Endothelial cell of umbilical vein (primary cell): ENCODE measurements at regions not wholly inside any gene's neighbourhood (a gene's known extent, or its start where the extent isn't known, plus 50 kb on each side); places are given as distances from the start of the nearest gene placed in this dataset.

Experiments
- BruUV-seq: library from RNA; stranded (reverse); fragments of 400-500 nt; replicated peaks from 2 replicates; lab custom pipeline; 2021; lab: Mats Ljungman, UMichigan
- CTCF ChIA-PET: fragments of 300-600, 350-600 bp; sonication (Branson Sonifier 250); formaldehyde crosslinking; loops from one replicate; lab custom pipeline; 2021; ENCODE audit warnings: antibody characterized with exemption, inconsistent platforms; lab: Charles Lee
- POLR2A ChIA-PET: fragments of 300-600, 350-600 bp; sonication (Branson Sonifier 250); formaldehyde crosslinking; loops from one replicate; lab custom pipeline; 2021; ENCODE audit warnings: antibody characterized with exemption, inconsistent platforms; lab: Charles Lee
- DNase-seq: peaks from one replicate; pipeline ENCODE4 v3.0.0-alpha.2; 2011; ENCODE audit warnings: low read depth, low spot score
- FAIRE-seq: peaks from 2 replicates; lab custom pipeline; 2011; peaks lifted over from hg19 to GRCh38; lab: Jason Lieb, UNC
- H2AFZ ChIP-seq: 2 replicates; pipeline ENCODE4 v1.6.0; 2012; ENCODE audit warnings: low read depth, low read length, control low read depth, inconsistent platforms
- H3K27ac ChIP-seq: 2 replicates; pipeline ENCODE4 v1.5.1; 2011; ENCODE audit warnings: low read depth, mild to moderate bottlenecking, control low read depth, low read length, moderate library complexity; ENCODE audit not compliant: insufficient read depth
- H3K27me3 ChIP-seq, 2 experiments: 2 replicates each; pipeline versions ENCODE4 v1.6.0 to v1.6.1; 2011; ENCODE audit warnings: low read length in 2 of 2, mixed read lengths in 1 of 2; ENCODE audit not compliant: control insufficient read depth in 2 of 2, insufficient read depth in 2 of 2
- H3K36me3 ChIP-seq, 2 experiments: 2 replicates in 1 of 2; 3 replicates in 1 of 2; pipeline ENCODE4 v1.5.1; 2011; ENCODE audit warnings: low read length in 2 of 2, mild to moderate bottlenecking in 1 of 2, moderate library complexity in 1 of 2; ENCODE audit not compliant: control insufficient read depth in 2 of 2, insufficient read depth in 2 of 2; ENCODE audit errors: extremely low read depth in 1 of 2
- H3K4me1 ChIP-seq: 3 replicates; pipeline ENCODE4 v1.5.1; 2011; ENCODE audit warnings: mild to moderate bottlenecking, low read length; ENCODE audit not compliant: control insufficient read depth, insufficient read depth; ENCODE audit errors: extremely low read depth
- H3K4me2 ChIP-seq: 2 replicates; pipeline ENCODE4 v1.6.1; 2011; ENCODE audit warnings: low read length, control low read depth, mixed read lengths; ENCODE audit not compliant: insufficient read depth
- H3K4me3 ChIP-seq, 3 experiments: fragments of 200-600 bp in 1 of 3; sonication (generic), shearing (Covaris generic) in 1 of 3; replicated peaks in 1 of 3; 2 replicates each; pipeline ENCODE4 v1.5.1; 2011 to 2016; ENCODE audit warnings: control low read depth in 3 of 3, low read length in 3 of 3, mild to moderate bottlenecking in 2 of 3, inconsistent platforms in 1 of 3, low read depth in 1 of 3, moderate library complexity in 1 of 3; ENCODE audit not compliant: insufficient read depth in 1 of 3
- H3K79me2 ChIP-seq: 2 replicates; pipeline ENCODE4 v1.6.0; 2012; ENCODE audit warnings: low read length, inconsistent platforms; ENCODE audit not compliant: control insufficient read depth, insufficient read depth
- H3K9ac ChIP-seq: replicated peaks from 2 replicates; pipeline ENCODE3; 2011; ENCODE audit warnings: low read length, control low read depth; ENCODE audit not compliant: insufficient read depth; ENCODE audit errors: extremely low read depth
- H3K9me1 ChIP-seq: replicated peaks from 3 replicates; pipeline ENCODE4 v1.6.0; 2011; ENCODE audit warnings: mild to moderate bottlenecking, low read length; ENCODE audit not compliant: control insufficient read depth, insufficient read depth; ENCODE audit errors: extremely low read depth
- H3K9me3 ChIP-seq: replicated peaks from 2 replicates; pipeline ENCODE4 v1.5.1; 2012; ENCODE audit warnings: low read length, inconsistent platforms; ENCODE audit not compliant: control insufficient read depth, insufficient read depth
- H4K20me1 ChIP-seq: replicated peaks from 2 replicates; pipeline ENCODE3; 2011; ENCODE audit warnings: mild to moderate bottlenecking, low read length; ENCODE audit not compliant: control insufficient read depth, insufficient read depth; ENCODE audit errors: extremely low read depth
- EZH2 ChIP-seq: IDR thresholded peaks from 2 replicates; pipeline ENCODE4 v1.6.1; 2012; ENCODE audit warnings: borderline replicate concordance, low read depth, mild to moderate bottlenecking, moderate library complexity, low read length, inconsistent platforms; ENCODE audit not compliant: severe bottlenecking
- GATA2 ChIP-seq: IDR thresholded peaks from 2 replicates; pipeline ENCODE4 v1.7.0; 2011; ENCODE audit warnings: low read depth, mild to moderate bottlenecking, moderate library complexity, mixed read lengths, low read length; ENCODE audit not compliant: insufficient read length, insufficient read depth
- MYC ChIP-seq: IDR thresholded peaks from one replicate; pipeline ENCODE4 v1.6.1; 2011; ENCODE audit warnings: mild to moderate bottlenecking, low read depth, low read length
- POLR2A ChIP-seq: IDR thresholded peaks from 2 replicates; pipeline ENCODE4 v1.6.1; 2012; ENCODE audit warnings: low read depth, mild to moderate bottlenecking, control low read depth, low read length
- dilution Hi-C: fragments of 300-500 bp; cut with MboI; formaldehyde crosslinking; loops from one replicate; pipeline ENCODE4 v1.15.0; 2019; ENCODE audit warnings: low sequenced_read_pairs; ENCODE audit not compliant: extremely low pct_ligation_motif_present
- intact Hi-C: fragments of 100-400 bp; cut with micrococcal nuclease; formaldehyde crosslinking; loops from one replicate; pipeline ENCODE4 v1.10.0; 2022
- TF ChIP-seq, protein P1 (sequence below), 2 donors: IDR thresholded peaks; 1 replicate in 1 of 2; 2 replicates in 1 of 2; pipeline ENCODE4 v1.5.1; 2011; ENCODE audit warnings: low read length in 2 of 2, mild to moderate bottlenecking in 2 of 2, moderate library complexity in 2 of 2, control low read depth in 1 of 2, inconsistent platforms in 1 of 2, low read depth in 1 of 2; ENCODE audit not compliant: insufficient read depth in 1 of 2; ENCODE audit errors: extremely low read depth in 1 of 2
- TF ChIP-seq, protein P2 (sequence below): IDR thresholded peaks from 2 replicates; pipeline ENCODE4 v1.6.1; 2011; ENCODE audit not compliant: insufficient read depth, insufficient read length

DNA sequence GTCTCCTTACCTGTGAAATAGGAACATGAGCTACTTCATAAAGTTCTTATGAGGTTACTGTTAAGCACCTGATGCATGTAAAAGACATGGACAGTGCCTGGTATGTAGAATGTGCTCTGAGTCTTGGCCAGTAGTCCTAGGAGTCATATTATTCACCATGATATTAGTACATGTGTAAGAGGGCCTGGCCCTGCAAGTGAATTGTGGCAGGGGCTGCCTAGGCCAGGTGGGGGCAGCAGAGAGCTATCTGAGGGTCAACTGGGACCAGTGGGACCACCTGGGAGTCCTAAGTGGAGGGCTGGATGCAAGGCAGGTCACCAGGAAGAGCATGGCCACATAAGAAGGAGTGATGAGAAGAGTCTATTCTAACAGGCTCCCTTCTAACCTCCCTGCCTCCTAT lies 529.5 kb downstream of the SOX6 start:
- Histone ChIP-seq H3K79me2 (no peaks in the 10 kb centered on the region), H3K4me1 (peaks cover 18% of the 10 kb centered on the region), H3K9me3 (no peaks in the 10 kb centered on the region), H3K36me3 (no peaks in the 10 kb centered on the region), H3K4me2 (no peak overlapping the region), H3K9me1 (no peaks in the 10 kb centered on the region), H2AFZ (no peak overlapping the region), H3K4me3 (no peak overlapping the region), H3K9ac (no peak overlapping the region), H4K20me1 (no peaks in the 10 kb centered on the region), H3K27ac (no peak overlapping the region), H3K27me3 (no peaks in the 10 kb centered on the region)
- POLR2A ChIA-PET, result no interaction called here
- dilution Hi-C loops (no loop called here), intact Hi-C loops (loop anchor here (1.0 kb wide), 2 partner anchors 779 to 786 kb away; no protein-coding TSS in a partner anchor)
- no peak for FAIRE-seq
- BruUV-seq, result no TSS peak
- TF ChIP-seq POLR2A, result no peak
- TF ChIP-seq, protein P1, sequence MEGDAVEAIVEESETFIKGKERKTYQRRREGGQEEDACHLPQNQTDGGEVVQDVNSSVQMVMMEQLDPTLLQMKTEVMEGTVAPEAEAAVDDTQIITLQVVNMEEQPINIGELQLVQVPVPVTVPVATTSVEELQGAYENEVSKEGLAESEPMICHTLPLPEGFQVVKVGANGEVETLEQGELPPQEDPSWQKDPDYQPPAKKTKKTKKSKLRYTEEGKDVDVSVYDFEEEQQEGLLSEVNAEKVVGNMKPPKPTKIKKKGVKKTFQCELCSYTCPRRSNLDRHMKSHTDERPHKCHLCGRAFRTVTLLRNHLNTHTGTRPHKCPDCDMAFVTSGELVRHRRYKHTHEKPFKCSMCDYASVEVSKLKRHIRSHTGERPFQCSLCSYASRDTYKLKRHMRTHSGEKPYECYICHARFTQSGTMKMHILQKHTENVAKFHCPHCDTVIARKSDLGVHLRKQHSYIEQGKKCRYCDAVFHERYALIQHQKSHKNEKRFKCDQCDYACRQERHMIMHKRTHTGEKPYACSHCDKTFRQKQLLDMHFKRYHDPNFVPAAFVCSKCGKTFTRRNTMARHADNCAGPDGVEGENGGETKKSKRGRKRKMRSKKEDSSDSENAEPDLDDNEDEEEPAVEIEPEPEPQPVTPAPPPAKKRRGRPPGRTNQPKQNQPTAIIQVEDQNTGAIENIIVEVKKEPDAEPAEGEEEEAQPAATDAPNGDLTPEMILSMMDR (IDR thresholded peaks at IDR 0.05; ENCODE audit: extremely low read depth in 1 of 2, insufficient read depth in 1 of 2, low read depth in 1 of 2, low read length in 2 of 2), result peak; percentile 65 to 75
- no peak for TF ChIP-seq EZH2
- TF ChIP-seq, protein P2, sequence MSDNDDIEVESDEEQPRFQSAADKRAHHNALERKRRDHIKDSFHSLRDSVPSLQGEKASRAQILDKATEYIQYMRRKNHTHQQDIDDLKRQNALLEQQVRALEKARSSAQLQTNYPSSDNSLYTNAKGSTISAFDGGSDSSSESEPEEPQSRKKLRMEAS, result no peak
- TF ChIP-seq GATA2, result no peak
- TF ChIP-seq MYC, result no peak
- peak; percentile 49 for DNase-seq
- CTCF ChIA-PET, result interaction anchor here (1.0 to 1.7 kb wide), 3 partner anchors 12 to 787 kb away, joined by 5 to 18 read pairs (median 7); no protein-coding TSS in a partner anchor
